ENCODE measurements at regions not wholly inside any gene's neighbourhood (a gene's known extent, or its start where the extent isn't known, plus 50 kb on each side); places are given as distances from the start of the nearest gene placed in this dataset.
"Not testable (repeated sequence)": the region's sequence is repeated elsewhere in the genome, so short reads cannot be mapped to it uniquely, and the experiment has no call there.

- Histone ChIP-seq H3K27ac (ENCODE audit: low read depth in 1 of 2, low read length in 1 of 2) (no peak overlapping the region), H3K9ac (ENCODE audit: insufficient read depth in 1 of 2, low read length in 2 of 2) (no peak overlapping the region), H3K9me3 (ENCODE audit: control insufficient read depth in 4 of 4, insufficient read depth in 3 of 4, low read length in 3 of 4) (peaks cover 0 to 2% (median 0%) of the 10 kb centered on the region in 4 donors), H3K4me3 (no peak overlapping the region), H3K36me3 (ENCODE audit: control insufficient read depth in 4 of 4, insufficient read depth in 4 of 4, low read length in 4 of 4) (no peaks in the 10 kb centered on the region), H3K27me3 (ENCODE audit: control insufficient read depth in 3 of 3, insufficient read depth in 3 of 3, low read length in 2 of 3) (no peaks in the 10 kb centered on the region), H3K4me1 (ENCODE audit: control insufficient read depth in 5 of 5, insufficient read depth in 5 of 5, low read length in 5 of 5) (no peaks in the 10 kb centered on the region)
- no peak for ATAC-seq (ENCODE audit: insufficient read depth, low FRiP score)
- DNase-seq, result no peak
- no peak for TF ChIP-seq CTCF (IDR thresholded peaks at IDR 0.05; ENCODE audit: control extremely low read depth, extremely low read depth)
- 43 to 53% methylated on average over 5 of the region's 5 CpGs for WGBS, 2 donors
These were observed 228.7 kb upstream of the FZD8 start for GRCh38 chr10:35870665-35871310.

GRCh38 chr10:35858676-35859283 lies 216.7 kb upstream of the FZD8 start:
- H3K9ac ChIP-seq (ENCODE audit: insufficient read depth in 1 of 2, low read length in 2 of 2); H3K4me1 ChIP-seq (ENCODE audit: control insufficient read depth in 5 of 5, insufficient read depth in 5 of 5, low read length in 5 of 5); H3K27me3 ChIP-seq (ENCODE audit: control insufficient read depth in 3 of 3, insufficient read depth in 3 of 3, low read length in 2 of 3); ATAC-seq (ENCODE audit: insufficient read depth, low FRiP score); H3K36me3 ChIP-seq (ENCODE audit: control insufficient read depth in 4 of 4, insufficient read depth in 4 of 4, low read length in 4 of 4); H3K4me3 ChIP-seq; H3K9me3 ChIP-seq (ENCODE audit: control insufficient read depth in 4 of 4, insufficient read depth in 3 of 4, low read length in 3 of 4); H3K27ac ChIP-seq (ENCODE audit: low read depth in 1 of 2, low read length in 1 of 2); DNase-seq: not testable (repeated sequence)
- WGBS, 2 donors, result 75 to 83% methylated on average over 23 to 25 of the region's 25 CpGs

DNA sequence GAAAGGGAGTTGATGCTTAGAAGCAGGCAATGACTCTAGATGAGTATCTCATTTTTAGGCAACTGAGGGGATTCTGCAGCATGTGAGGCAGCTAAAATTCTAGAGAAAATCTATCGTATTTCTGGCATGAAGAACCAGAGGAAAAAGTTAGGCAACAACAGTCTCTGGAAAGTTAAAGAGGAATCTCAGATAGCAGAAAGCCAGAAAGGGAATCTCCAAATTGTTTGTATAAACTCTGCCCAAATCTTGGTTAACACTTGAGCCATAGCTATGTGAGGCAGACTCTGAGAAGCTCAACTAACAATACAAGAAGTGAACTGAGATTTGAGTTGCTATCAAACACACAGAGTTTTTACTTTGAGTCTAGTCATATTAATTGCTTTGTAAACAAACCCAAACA lies 215.8 kb upstream of the FZD8 start:
- Histone ChIP-seq H3K36me3 (ENCODE audit: control insufficient read depth in 4 of 4, insufficient read depth in 4 of 4, low read length in 4 of 4) (no peaks in the 10 kb centered on the region), H3K9ac (ENCODE audit: insufficient read depth in 1 of 2, low read length in 2 of 2) (no peak overlapping the region), H3K4me1 (ENCODE audit: control insufficient read depth in 5 of 5, insufficient read depth in 5 of 5, low read length in 5 of 5) (no peaks in the 10 kb centered on the region), H3K9me3 (ENCODE audit: control insufficient read depth in 4 of 4, insufficient read depth in 3 of 4, low read length in 3 of 4) (peaks cover 0 to 1% (median 0%) of the 10 kb centered on the region in 4 donors), H3K4me3 (no peak overlapping the region), H3K27ac (ENCODE audit: low read depth in 1 of 2, low read length in 1 of 2) (no peak overlapping the region), H3K27me3 (ENCODE audit: control insufficient read depth in 3 of 3, insufficient read depth in 3 of 3, low read length in 2 of 3) (no peaks in the 10 kb centered on the region)
- TF ChIP-seq CTCF (IDR thresholded peaks at IDR 0.05; ENCODE audit: control extremely low read depth, extremely low read depth), result no peak
- WGBS, 2 donors, result 73 to 92% methylated on average over 1 of the region's 1 CpG
- DNase-seq (no peak), ATAC-seq (ENCODE audit: insufficient read depth, low FRiP score) (no peak)

DNA sequence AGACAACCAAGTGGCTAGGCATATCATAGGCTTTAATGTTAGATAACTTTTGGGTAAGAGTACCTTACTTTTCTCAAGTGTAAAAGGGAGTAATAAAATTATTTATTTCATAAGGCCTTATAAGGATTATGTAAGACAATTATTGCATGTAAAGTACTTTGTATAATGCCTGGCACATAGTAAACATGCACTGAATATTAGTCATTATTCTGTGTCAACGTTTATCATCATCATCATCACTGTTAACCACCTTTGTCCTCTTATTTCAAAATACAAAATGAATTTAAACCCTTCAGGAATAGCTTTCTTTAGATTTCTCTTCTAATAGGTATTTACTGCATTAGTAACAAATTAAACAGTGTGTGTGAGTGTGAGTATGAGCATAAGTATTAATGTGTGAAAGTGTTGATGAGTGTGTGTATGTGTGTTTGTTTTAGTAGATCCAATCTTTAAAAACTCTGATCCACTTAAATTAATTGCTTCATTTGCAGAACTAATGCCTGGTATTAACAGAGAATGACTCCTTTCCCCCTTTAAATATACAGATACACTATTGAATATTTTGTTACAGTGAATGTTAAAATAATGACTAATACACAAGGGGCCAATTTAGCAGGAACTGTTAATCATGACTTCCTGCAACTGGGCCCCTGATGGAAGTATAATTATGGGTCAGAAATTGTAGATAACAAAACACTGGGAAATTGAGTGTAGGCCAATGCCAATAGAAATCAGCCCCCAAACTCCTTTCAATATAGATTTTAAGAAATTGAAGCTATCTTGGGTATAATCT lies 213.3 kb upstream of the FZD8 start:
- ATAC-seq (ENCODE audit: insufficient read depth, low FRiP score), result no peak
- Histone ChIP-seq H3K36me3 (ENCODE audit: control insufficient read depth in 4 of 4, insufficient read depth in 4 of 4, low read length in 4 of 4) (no peaks in the 10 kb centered on the region), H3K9ac (ENCODE audit: insufficient read depth in 1 of 2, low read length in 2 of 2) (no peak overlapping the region), H3K9me3 (ENCODE audit: control insufficient read depth in 4 of 4, insufficient read depth in 3 of 4, low read length in 3 of 4) (peaks cover 0 to 1% (median 0%) of the 10 kb centered on the region in 4 donors), H3K4me3 (no peak overlapping the region), H3K27me3 (ENCODE audit: control insufficient read depth in 3 of 3, insufficient read depth in 3 of 3, low read length in 2 of 3) (no peaks in the 10 kb centered on the region), H3K4me1 (ENCODE audit: control insufficient read depth in 5 of 5, insufficient read depth in 5 of 5, low read length in 5 of 5) (peaks cover 0 to 3% (median 0%) of the 10 kb centered on the region in 5 donors), H3K27ac (ENCODE audit: low read depth in 1 of 2, low read length in 1 of 2) (no peak overlapping the region)
- DNase-seq, result no peak
- 59 to 76% methylated on average over 1 of the region's 1 CpG for WGBS, 2 donors
- TF ChIP-seq CTCF (IDR thresholded peaks at IDR 0.05; ENCODE audit: control extremely low read depth, extremely low read depth), result no peak
